ENCODE measurements at regions not wholly inside any gene's neighbourhood (a gene's known extent, or its start where the extent isn't known, plus 50 kb on each side); places are given as distances from the start of the nearest gene placed in this dataset.

DNA sequence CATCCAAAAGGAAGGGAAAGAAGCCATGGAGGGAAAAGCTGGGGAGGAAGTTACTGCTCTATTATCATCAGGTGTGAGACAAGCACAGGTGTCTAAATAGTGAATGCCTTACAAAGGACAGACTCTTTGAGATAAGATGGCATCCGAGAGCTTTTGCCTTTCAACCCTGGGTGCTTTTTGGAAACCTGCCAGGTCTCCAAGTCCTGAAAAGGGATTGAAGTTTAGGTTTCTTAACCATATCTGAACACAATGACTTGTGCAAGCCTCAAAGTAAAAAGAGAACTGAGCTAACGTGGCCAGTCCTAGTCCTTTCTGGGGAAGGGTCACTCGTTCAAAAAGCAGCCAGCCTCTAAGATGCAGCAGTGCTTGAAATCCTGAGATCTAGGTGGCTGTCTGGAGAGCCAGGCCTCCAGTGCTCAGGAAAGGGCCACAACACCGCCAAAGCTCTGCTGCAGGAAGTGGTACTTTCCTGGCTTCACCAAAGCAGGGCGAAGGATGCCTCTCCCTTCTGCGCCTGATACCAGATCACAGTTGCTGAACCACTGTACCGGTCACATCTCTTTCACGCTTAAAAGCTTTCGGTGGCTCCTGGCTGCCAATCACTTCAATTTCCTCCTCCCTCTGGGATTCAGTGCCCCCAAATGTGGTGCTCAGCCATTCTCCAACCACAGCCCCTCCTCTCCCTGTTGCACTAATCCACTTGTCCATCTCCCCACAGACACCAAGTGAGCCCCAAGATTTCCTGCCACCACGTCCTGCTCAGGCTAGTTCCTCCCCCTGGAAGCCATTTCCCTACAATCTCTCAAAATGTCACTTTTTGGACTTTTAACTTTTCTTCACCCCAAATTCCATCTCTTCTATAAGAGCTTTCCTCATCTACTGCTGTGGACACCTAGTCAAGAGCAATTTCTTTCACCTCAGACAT is 104.1 kb upstream of the LPP start:
- Histone ChIP-seq H4K8ac (ENCODE audit: low read depth in 2 of 2, low read length in 2 of 2) (no peak overlapping the region), H3K9me3 (ENCODE audit: control insufficient read depth, insufficient read depth, low read length) (no peaks in the 10 kb centered on the region), H3K9ac (ENCODE audit: low read depth, low read length) (no peak overlapping the region), H3K27me3 (ENCODE audit: control insufficient read depth, insufficient read depth, low read length) (no peaks in the 10 kb centered on the region; the same call in 1 of the 2 replicates), H2AK9ac (replicated peaks; ENCODE audit: low read depth, low read length, poor library complexity) (no peak overlapping the region), H3K18ac (ENCODE audit: low read depth, low read length) (no peak overlapping the region), H3K56ac (ENCODE audit: extremely low read depth, insufficient read depth, low read length) (no peak overlapping the region), H2AK5ac (ENCODE audit: low read depth, low read length) (0 out of 2 replicates have a peak overlapping the region, but pooled peaks have one; percentile 24), H4K91ac (ENCODE audit: insufficient read depth, low read depth, low read length) (no peak overlapping the region), H2AFZ (replicated peaks; ENCODE audit: low read length, poor library complexity) (peak overlapping the region; percentile 51), H2BK20ac (ENCODE audit: low read depth, low read length) (no peak overlapping the region), H3K36me3 (ENCODE audit: control insufficient read depth, insufficient read depth, low read length) (no peaks in the 10 kb centered on the region), H3K27ac (ENCODE audit: insufficient read depth, low read length) (no peak overlapping the region), H3K9me1 (ENCODE audit: insufficient read depth, low read length) (peaks cover 3% of the 10 kb centered on the region; the same call in 1 of the 2 replicates), H3K79me1 (ENCODE audit: low read depth in 1 of 2, low read length in 2 of 2) (no peaks in the 10 kb centered on the region), H3K4me3 (ENCODE audit: insufficient read depth, low read depth, low read length) (no peak overlapping the region), H4K20me1 (ENCODE audit: insufficient read depth, low read length) (no peaks in the 10 kb centered on the region), H2BK15ac (ENCODE audit: low read depth, low read length) (no peak overlapping the region), H2BK120ac (ENCODE audit: low read depth, low read length) (no peak overlapping the region), H4K5ac (ENCODE audit: low read depth, low read length) (no peak overlapping the region), H2BK5ac (ENCODE audit: low read depth, low read length, poor library complexity, severe bottlenecking) (no peak overlapping the region), H3K23ac (ENCODE audit: low read depth, low read length) (no peak overlapping the region), H3K4me2 (ENCODE audit: low read depth, low read length) (no peak overlapping the region), H3K4me1 (ENCODE audit: control insufficient read depth, insufficient read depth, low read length) (peaks cover 7% of the 10 kb centered on the region), H3K4ac (ENCODE audit: low read depth, low read length) (no peak overlapping the region), H3K14ac (replicated peaks; ENCODE audit: low read depth, low read length) (no peak overlapping the region)
- ChIA-PET POLR2A (ENCODE audit: unreplicated experiment) (interaction anchor here (0.6 kb wide), 1 partner anchor 804 kb away, joined by 3 read pairs; no protein-coding TSS in a partner anchor), CTCF (no interaction called here)
- ATAC-seq (ENCODE audit: low read depth) (no peak), DNase-seq (no peak)
- 83% methylated on average over 6 of the region's 10 CpGs; no CpG with 5 or more reads in 1 of the 2 experiments for WGBS, 2 experiments (ENCODE audit: extremely low coverage in 2 of 2, insufficient read length in 1 of 2)
- in situ Hi-C loops (cut with MboI; ENCODE audit: low sequenced_read_pairs) (loop anchor here (25.0 kb wide), 1 partner anchor 912 kb away; no protein-coding TSS in a partner anchor), intact Hi-C loops (cut with micrococcal nuclease) (loop anchor here (5.0 kb wide), 1 partner anchor 308 kb away; no protein-coding TSS in a partner anchor), dilution Hi-C loops (cut with HindIII; ENCODE audit: low sequenced_read_pairs, unreplicated experiment) (no loop called here)
- BruUV-seq (replicated peaks) = no TSS peak
- no peak for TF ChIP-seq RAD21 (IDR thresholded peaks at IDR 0.05; ENCODE audit: low read length)
- no peak for TF ChIP-seq CHD1 (IDR thresholded peaks at IDR 0.05; ENCODE audit: low read depth, low read length)
- TF ChIP-seq, protein P1, sequence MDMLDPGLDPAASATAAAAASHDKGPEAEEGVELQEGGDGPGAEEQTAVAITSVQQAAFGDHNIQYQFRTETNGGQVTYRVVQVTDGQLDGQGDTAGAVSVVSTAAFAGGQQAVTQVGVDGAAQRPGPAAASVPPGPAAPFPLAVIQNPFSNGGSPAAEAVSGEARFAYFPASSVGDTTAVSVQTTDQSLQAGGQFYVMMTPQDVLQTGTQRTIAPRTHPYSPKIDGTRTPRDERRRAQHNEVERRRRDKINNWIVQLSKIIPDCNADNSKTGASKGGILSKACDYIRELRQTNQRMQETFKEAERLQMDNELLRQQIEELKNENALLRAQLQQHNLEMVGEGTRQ (IDR thresholded peaks at IDR 0.05; ENCODE audit: low read depth, low read length) = no peak
- no peak for TF ChIP-seq POLR2A (IDR thresholded peaks at IDR 0.05; ENCODE audit: low read depth, low read length)
- no peak for TF ChIP-seq MAZ (IDR thresholded peaks at IDR 0.05; ENCODE audit: borderline replicate concordance, low read depth, low read length)
- TF ChIP-seq BHLHE40 (IDR thresholded peaks at IDR 0.05; ENCODE audit: low read depth, low read length) = no peak
- no peak for TF ChIP-seq MAFK (IDR thresholded peaks at IDR 0.05; ENCODE audit: low read depth, low read length)
- TF ChIP-seq, protein P2, sequence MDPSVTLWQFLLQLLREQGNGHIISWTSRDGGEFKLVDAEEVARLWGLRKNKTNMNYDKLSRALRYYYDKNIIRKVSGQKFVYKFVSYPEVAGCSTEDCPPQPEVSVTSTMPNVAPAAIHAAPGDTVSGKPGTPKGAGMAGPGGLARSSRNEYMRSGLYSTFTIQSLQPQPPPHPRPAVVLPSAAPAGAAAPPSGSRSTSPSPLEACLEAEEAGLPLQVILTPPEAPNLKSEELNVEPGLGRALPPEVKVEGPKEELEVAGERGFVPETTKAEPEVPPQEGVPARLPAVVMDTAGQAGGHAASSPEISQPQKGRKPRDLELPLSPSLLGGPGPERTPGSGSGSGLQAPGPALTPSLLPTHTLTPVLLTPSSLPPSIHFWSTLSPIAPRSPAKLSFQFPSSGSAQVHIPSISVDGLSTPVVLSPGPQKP (IDR thresholded peaks at IDR 0.05; ENCODE audit: borderline replicate concordance, low read depth, low read length) = no peak
- TF ChIP-seq NFE2L2 (IDR thresholded peaks at IDR 0.05; ENCODE audit: low read depth, low read length) = no peak
- TF ChIP-seq FOS (IDR thresholded peaks at IDR 0.05; ENCODE audit: low read depth, low read length) = no peak
- TF ChIP-seq, protein P3, sequence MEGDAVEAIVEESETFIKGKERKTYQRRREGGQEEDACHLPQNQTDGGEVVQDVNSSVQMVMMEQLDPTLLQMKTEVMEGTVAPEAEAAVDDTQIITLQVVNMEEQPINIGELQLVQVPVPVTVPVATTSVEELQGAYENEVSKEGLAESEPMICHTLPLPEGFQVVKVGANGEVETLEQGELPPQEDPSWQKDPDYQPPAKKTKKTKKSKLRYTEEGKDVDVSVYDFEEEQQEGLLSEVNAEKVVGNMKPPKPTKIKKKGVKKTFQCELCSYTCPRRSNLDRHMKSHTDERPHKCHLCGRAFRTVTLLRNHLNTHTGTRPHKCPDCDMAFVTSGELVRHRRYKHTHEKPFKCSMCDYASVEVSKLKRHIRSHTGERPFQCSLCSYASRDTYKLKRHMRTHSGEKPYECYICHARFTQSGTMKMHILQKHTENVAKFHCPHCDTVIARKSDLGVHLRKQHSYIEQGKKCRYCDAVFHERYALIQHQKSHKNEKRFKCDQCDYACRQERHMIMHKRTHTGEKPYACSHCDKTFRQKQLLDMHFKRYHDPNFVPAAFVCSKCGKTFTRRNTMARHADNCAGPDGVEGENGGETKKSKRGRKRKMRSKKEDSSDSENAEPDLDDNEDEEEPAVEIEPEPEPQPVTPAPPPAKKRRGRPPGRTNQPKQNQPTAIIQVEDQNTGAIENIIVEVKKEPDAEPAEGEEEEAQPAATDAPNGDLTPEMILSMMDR (conservative IDR thresholded peaks at IDR 0.05; ENCODE audit: low read depth, low read length) = no peak
- no peak for TF ChIP-seq CEBPB (IDR thresholded peaks at IDR 0.05; ENCODE audit: low read depth, low read length)
- TF ChIP-seq RCOR1 (IDR thresholded peaks at IDR 0.05; ENCODE audit: insufficient replicate concordance, low read length) = no peak
- no peak for TF ChIP-seq MXI1 (IDR thresholded peaks at IDR 0.05; ENCODE audit: borderline replicate concordance, low read depth, low read length)

Data from IMR-90 (cell line).